OCI-LY3 (cell line): ENCODE measurements at regions not wholly inside any gene's neighbourhood (a gene's known extent, or its start where the extent isn't known, plus 50 kb on each side); places are given as distances from the start of the nearest gene placed in this dataset.

Source experiments
- H2AFZ ChIP-seq: fragments of 200-600, 300-600 bp; shearing (Covaris generic); 2 replicates; pipeline ENCODE4 v1.6.0; 2014; ENCODE audit warnings: antibody characterized with exemption, low read depth, low read length
- H3K27ac ChIP-seq: fragments of 200-600, 300-600 bp; sonication (generic); 2 replicates; pipeline ENCODE4 v1.5.1; 2014; ENCODE audit warnings: mild to moderate bottlenecking, low read length, moderate library complexity, mixed read lengths
- H3K27me3 ChIP-seq: fragments of 200-600, 300-600 bp; sonication (generic); 2 replicates; pipeline ENCODE4 v1.6.1; 2014; ENCODE audit warnings: low read depth, low read length, mixed read lengths
- H3K36me3 ChIP-seq: fragments of 200-600, 300-600 bp; sonication (generic); replicated peaks from 2 replicates; pipeline ENCODE3; 2014; ENCODE audit warnings: low read depth, low read length, mixed read lengths
- H3K4me1 ChIP-seq: fragments of 300-600, 200-600 bp; sonication (generic); 2 replicates; pipeline ENCODE4 v1.6.1; 2014; ENCODE audit warnings: low read length, mixed read lengths
- H3K4me2 ChIP-seq: fragments of 200-600, 300-600 bp; sonication (generic); 2 replicates; pipeline ENCODE4 v1.6.1; 2014; ENCODE audit warnings: low read length, mixed read lengths
- H3K4me3 ChIP-seq: fragments of 300-600, 200-600 bp; sonication (generic); 2 replicates; pipeline ENCODE4 v1.5.1; 2014; ENCODE audit warnings: antibody characterized with exemption, mild to moderate bottlenecking, low read length, moderate library complexity
- H3K79me2 ChIP-seq: fragments of 300-600, 200-600 bp; shearing (Covaris generic); 2 replicates; pipeline ENCODE4 v1.6.1; 2014; ENCODE audit warnings: mild to moderate bottlenecking, low read length, mixed read lengths
- H3K9ac ChIP-seq: fragments of 300-600, 200-600 bp; shearing (Covaris generic); 2 replicates; pipeline ENCODE4 v1.6.0; 2014; ENCODE audit warnings: mild to moderate bottlenecking, low read length, moderate library complexity
- H3K9me3 ChIP-seq: fragments of 200-600, 300-600 bp; shearing (Covaris generic); 2 replicates; pipeline ENCODE4 v1.6.1; 2014; ENCODE audit warnings: low read length, mixed read lengths; ENCODE audit not compliant: insufficient read depth
- H4K20me1 ChIP-seq: fragments of 200-600, 300-600 bp; sonication (generic); 2 replicates; pipeline ENCODE4 v1.6.1; 2016; ENCODE audit warnings: low read length, mixed read lengths; ENCODE audit not compliant: insufficient read depth
- EZH2phosphoT487 ChIP-seq: fragments of 200-600 bp; shearing (Covaris generic); IDR thresholded peaks from 2 replicates; pipeline ENCODE4 v1.6.1; 2018; ENCODE audit warnings: antibody characterized with exemption, mixed run types, low read depth
- TF ChIP-seq, protein P1 (sequence below): fragments of 200-600, 300-600 bp; sonication (generic); IDR thresholded peaks from 2 replicates; pipeline ENCODE4 v1.5.1; 2014; ENCODE audit warnings: antibody characterized with exemption, low read length, low read depth

GRCh38 chr12:113582521-113583218, 111.0 kb upstream of the LHX5 start:
- TF ChIP-seq, protein P1, sequence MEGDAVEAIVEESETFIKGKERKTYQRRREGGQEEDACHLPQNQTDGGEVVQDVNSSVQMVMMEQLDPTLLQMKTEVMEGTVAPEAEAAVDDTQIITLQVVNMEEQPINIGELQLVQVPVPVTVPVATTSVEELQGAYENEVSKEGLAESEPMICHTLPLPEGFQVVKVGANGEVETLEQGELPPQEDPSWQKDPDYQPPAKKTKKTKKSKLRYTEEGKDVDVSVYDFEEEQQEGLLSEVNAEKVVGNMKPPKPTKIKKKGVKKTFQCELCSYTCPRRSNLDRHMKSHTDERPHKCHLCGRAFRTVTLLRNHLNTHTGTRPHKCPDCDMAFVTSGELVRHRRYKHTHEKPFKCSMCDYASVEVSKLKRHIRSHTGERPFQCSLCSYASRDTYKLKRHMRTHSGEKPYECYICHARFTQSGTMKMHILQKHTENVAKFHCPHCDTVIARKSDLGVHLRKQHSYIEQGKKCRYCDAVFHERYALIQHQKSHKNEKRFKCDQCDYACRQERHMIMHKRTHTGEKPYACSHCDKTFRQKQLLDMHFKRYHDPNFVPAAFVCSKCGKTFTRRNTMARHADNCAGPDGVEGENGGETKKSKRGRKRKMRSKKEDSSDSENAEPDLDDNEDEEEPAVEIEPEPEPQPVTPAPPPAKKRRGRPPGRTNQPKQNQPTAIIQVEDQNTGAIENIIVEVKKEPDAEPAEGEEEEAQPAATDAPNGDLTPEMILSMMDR, result no peak
- TF ChIP-seq EZH2phosphoT487, result no peak
- Histone ChIP-seq H3K27ac (no peak overlapping the region), H3K4me2 (no peak overlapping the region)

DNA sequence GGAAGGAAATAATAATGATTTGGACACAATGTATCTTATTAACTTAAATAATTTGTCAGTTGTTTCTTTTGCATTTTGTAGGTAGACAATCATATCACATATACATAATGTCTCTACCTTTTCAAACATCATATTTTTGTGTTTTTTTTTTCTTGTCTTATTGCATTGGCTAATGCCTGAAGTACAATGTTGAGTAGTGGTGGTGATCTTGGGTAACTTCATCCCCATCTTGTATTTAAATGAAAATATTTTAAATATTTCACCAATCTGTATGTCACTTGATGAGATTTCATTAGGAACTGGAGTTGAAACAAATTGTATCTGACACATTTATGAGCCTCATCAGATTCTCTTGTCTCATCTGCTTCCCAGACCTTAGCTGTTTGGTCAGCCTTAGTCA, 109.7 kb upstream of the LHX5 start:
- Histone ChIP-seq H3K4me2 (no peak overlapping the region), H3K36me3 (no peaks in the 10 kb centered on the region), H3K4me1 (no peaks in the 10 kb centered on the region), H3K4me3 (no peak overlapping the region), H3K27me3 (peaks cover 22% of the 10 kb centered on the region; the same call in 1 of the 2 replicates), H3K9ac (no peak overlapping the region), H3K27ac (no peak overlapping the region), H3K9me3 (no peaks in the 10 kb centered on the region), H2AFZ (no peak overlapping the region), H3K79me2 (no peaks in the 10 kb centered on the region), H4K20me1 (no peaks in the 10 kb centered on the region)
- TF ChIP-seq EZH2phosphoT487, result no peak
- TF ChIP-seq, protein P1, result no peak

More at GRCh38 chr12:113582521-113583218, 111.0 kb upstream of the LHX5 start:
- Histone ChIP-seq H4K20me1 (no peaks in the 10 kb centered on the region), H3K4me3 (no peak overlapping the region), H3K9ac (no peak overlapping the region), H3K9me3 (no peaks in the 10 kb centered on the region), H3K36me3 (no peaks in the 10 kb centered on the region), H3K4me1 (no peaks in the 10 kb centered on the region), H2AFZ (no peak overlapping the region), H3K27me3 (peaks cover 23% of the 10 kb centered on the region; the same call in 1 of the 2 replicates), H3K79me2 (no peaks in the 10 kb centered on the region)

GRCh38 chr12:113580437-113580836, 108.8 kb upstream of the LHX5 start:
- H4K20me1 ChIP-seq, result no peaks in the 10 kb centered on the region
- no peaks in the 10 kb centered on the region for H3K36me3 ChIP-seq
- no peaks in the 10 kb centered on the region for H3K9me3 ChIP-seq
- no peak overlapping the region for H3K4me3 ChIP-seq
- no peaks in the 10 kb centered on the region for H3K79me2 ChIP-seq
- no peak overlapping the region for H2AFZ ChIP-seq
- no peaks in the 10 kb centered on the region for H3K4me1 ChIP-seq
- peaks cover 22% of the 10 kb centered on the region; the same call in 1 of the 2 replicates for H3K27me3 ChIP-seq
- no peak overlapping the region for H3K9ac ChIP-seq
- no peak for TF ChIP-seq EZH2phosphoT487
- TF ChIP-seq, protein P1, result no peak
- no peak overlapping the region for H3K27ac ChIP-seq
- H3K4me2 ChIP-seq, result no peak overlapping the region

DNA sequence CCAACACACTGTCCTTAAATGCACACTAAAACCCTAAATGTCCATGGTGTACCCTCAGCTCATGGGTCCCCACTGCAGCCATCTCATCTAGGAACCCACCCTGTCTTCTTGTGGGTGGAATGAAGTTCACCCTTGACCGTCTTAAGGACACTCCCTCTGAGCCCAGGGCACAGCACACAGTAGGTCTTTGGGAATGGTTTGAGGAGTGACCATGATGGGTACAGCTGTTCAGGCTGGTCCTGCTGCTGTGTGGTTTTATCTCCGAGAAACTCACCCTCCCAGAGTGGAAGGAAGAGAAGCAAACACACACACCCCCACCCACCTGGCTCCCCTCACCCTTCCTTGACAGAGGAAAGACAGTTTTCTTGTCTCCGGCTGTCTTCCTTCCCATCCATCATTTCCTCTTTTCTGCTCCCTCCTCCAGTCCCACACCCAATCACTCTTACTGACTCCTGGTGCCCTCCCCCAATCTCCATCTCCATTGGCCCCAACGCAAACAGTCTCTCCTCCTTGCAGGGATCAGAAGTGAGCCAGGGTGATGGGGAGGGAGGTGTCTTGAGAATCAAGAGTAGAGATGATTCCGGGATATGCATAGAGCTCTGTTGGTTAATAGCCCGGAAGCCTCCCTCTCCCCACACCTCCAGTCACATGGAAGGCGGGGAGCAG, 105.9 kb upstream of the LHX5 start:
- no peak overlapping the region for H3K4me2 ChIP-seq
- no peaks in the 10 kb centered on the region for H3K79me2 ChIP-seq
- H3K9ac ChIP-seq, result no peak overlapping the region
- no peak overlapping the region for H3K4me3 ChIP-seq
- no peaks in the 10 kb centered on the region for H3K36me3 ChIP-seq
- TF ChIP-seq, protein P1, result no peak
- no peak overlapping the region for H3K27ac ChIP-seq
- H2AFZ ChIP-seq, result no peak overlapping the region
- H3K4me1 ChIP-seq, result no peaks in the 10 kb centered on the region
- peaks cover 22% of the 10 kb centered on the region; the same call in 1 of the 2 replicates for H3K27me3 ChIP-seq
- H4K20me1 ChIP-seq, result no peaks in the 10 kb centered on the region
- H3K9me3 ChIP-seq, result no peaks in the 10 kb centered on the region
